ENCODE measurements at regions not wholly inside any gene's neighbourhood (a gene's known extent, or its start where the extent isn't known, plus 50 kb on each side); places are given as distances from the start of the nearest gene placed in this dataset.

GRCh38 chr6:19394051-19394450 is 443.1 kb upstream of the ID4 start:
- no peak for TF ChIP-seq POLR2A (IDR thresholded peaks at IDR 0.05; ENCODE audit: low read depth, low read length)
- TF ChIP-seq CHD2 (IDR thresholded peaks at IDR 0.05; ENCODE audit: borderline replicate concordance, low read depth, low read length), result no peak
- TF ChIP-seq RAD21 (IDR thresholded peaks at IDR 0.05; ENCODE audit: insufficient read depth, low read depth, low read length), result no peak
- TF ChIP-seq E2F4 (IDR thresholded peaks at IDR 0.05; ENCODE audit: low read depth, low read length), result no peak
- TF ChIP-seq PML (IDR thresholded peaks at IDR 0.05; ENCODE audit: low read length), result no peak
- TF ChIP-seq PAX8 (IDR thresholded peaks at IDR 0.05), result no peak
- TF ChIP-seq CREB1 (IDR thresholded peaks at IDR 0.05; ENCODE audit: low read depth), result no peak

All from GM12878 (cell line).